MCF 10A (cell line): ENCODE measurements at regions not wholly inside any gene's neighbourhood (a gene's known extent, or its start where the extent isn't known, plus 50 kb on each side); places are given as distances from the start of the nearest gene placed in this dataset.

Source experiments
- BruUV-seq: library from RNA; stranded (reverse); fragments of 400-500 nt; replicated peaks from 2 replicates; lab custom pipeline; 2021; lab: Mats Ljungman, UMichigan
- CTCF ChIA-PET: fragments of 300-600 bp; sonication (Branson Sonifier 250); formaldehyde crosslinking; extraction: SDS; loops from one replicate; lab custom pipeline; 2021; ENCODE audit warnings: antibody characterized with exemption, inconsistent platforms; lab: Yijun Ruan, JAX
- POLR2A ChIA-PET: fragments of 300-600, 350-650 bp; sonication (Branson Sonifier 250); formaldehyde crosslinking; extraction: SDS; loops from one replicate; lab custom pipeline; 2020; ENCODE audit warnings: antibody characterized with exemption, inconsistent platforms; lab: Yijun Ruan, JAX
- DNase-seq: peaks from one replicate; pipeline ENCODE4 v3.0.0-alpha.2; 2018; ENCODE audit not compliant: unreplicated experiment
- H3K27ac Mint-ChIP-seq: one replicate; pipeline ENCODE4 v1.8.0; 2022; ENCODE audit warnings: mild to moderate bottlenecking, low read depth, mixed read lengths; ENCODE audit not compliant: unreplicated experiment
- H3K27me3 Mint-ChIP-seq: one replicate; pipeline ENCODE4 v1.8.0; 2022; ENCODE audit warnings: mixed read lengths; ENCODE audit not compliant: insufficient read depth, unreplicated experiment
- H3K36me3 Mint-ChIP-seq: one replicate; pipeline ENCODE4 v1.8.0; 2022; ENCODE audit warnings: mild to moderate bottlenecking, moderate library complexity, mixed read lengths; ENCODE audit not compliant: insufficient read depth, unreplicated experiment
- H3K4me1 Mint-ChIP-seq: one replicate; pipeline ENCODE4 v1.8.0; 2022; ENCODE audit warnings: mixed read lengths; ENCODE audit not compliant: insufficient read depth, unreplicated experiment
- H3K4me3 Mint-ChIP-seq: one replicate; pipeline ENCODE4 v1.8.0; 2022; ENCODE audit warnings: mild to moderate bottlenecking, moderate library complexity, mixed read lengths; ENCODE audit not compliant: unreplicated experiment
- H3K9me3 Mint-ChIP-seq: one replicate; pipeline ENCODE4 v1.8.0; 2022; ENCODE audit warnings: mixed read lengths; ENCODE audit not compliant: unreplicated experiment
- intact Hi-C: fragments of 100-400 bp; cut with micrococcal nuclease; formaldehyde crosslinking; loops from 2 replicates; pipeline ENCODE4 v1.14.1; 2022
- TF ChIP-seq, protein P1 (sequence below): fragments of 200-600 bp; IDR thresholded peaks from one replicate; pipeline ENCODE4 v1.8.0; 2022; ENCODE audit warnings: antibody characterized with exemption, mild to moderate bottlenecking; ENCODE audit not compliant: unreplicated experiment

DNA sequence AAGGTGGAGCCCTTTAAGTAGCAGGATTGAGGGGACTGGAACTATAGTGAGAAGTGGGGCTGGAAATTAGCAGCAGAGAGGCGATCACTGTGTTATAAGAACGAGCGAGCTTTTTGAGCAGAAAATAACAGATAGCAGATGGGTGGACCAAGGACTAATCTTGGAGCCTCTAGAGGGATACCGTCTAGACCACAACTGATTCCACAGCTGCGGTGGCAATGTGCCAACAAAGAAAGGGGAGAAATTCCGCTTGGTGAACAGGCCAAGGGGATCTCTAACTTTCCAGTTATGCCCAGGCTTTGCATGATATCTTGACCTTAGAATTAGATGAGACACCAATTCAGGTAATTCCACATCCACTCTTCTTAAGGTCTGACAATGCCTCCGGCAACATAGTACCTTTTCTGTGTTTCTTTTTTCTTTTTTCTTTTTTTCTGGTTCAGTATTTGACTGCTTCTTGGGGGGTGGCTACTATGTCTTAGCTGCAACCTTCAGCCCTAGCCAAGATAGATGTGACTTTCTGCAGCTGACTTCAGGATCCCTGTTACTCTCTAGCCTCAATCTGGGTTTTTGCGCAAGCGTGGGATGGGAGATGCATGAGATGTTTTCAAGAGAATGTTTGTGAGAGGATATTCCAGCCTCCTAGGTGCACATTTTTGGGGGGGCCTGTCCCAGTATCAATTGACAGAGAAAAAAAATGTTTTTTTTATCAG, 143.4 kb upstream of the CPSF6 start:
- intact Hi-C loops: no loop called here
- H3K4me1 Mint-ChIP-seq: no peaks in the 10 kb centered on the region
- TF ChIP-seq, protein P1, sequence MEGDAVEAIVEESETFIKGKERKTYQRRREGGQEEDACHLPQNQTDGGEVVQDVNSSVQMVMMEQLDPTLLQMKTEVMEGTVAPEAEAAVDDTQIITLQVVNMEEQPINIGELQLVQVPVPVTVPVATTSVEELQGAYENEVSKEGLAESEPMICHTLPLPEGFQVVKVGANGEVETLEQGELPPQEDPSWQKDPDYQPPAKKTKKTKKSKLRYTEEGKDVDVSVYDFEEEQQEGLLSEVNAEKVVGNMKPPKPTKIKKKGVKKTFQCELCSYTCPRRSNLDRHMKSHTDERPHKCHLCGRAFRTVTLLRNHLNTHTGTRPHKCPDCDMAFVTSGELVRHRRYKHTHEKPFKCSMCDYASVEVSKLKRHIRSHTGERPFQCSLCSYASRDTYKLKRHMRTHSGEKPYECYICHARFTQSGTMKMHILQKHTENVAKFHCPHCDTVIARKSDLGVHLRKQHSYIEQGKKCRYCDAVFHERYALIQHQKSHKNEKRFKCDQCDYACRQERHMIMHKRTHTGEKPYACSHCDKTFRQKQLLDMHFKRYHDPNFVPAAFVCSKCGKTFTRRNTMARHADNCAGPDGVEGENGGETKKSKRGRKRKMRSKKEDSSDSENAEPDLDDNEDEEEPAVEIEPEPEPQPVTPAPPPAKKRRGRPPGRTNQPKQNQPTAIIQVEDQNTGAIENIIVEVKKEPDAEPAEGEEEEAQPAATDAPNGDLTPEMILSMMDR: no peak
- H3K4me3 Mint-ChIP-seq: no peak overlapping the region
- ChIA-PET CTCF (interaction anchor here (0.7 kb wide), 1 partner anchor 217 kb away, joined by 3 read pairs; no protein-coding TSS in a partner anchor), POLR2A (interaction anchor here (1.6 kb wide), 1 partner anchor 11 kb away, joined by 6 read pairs; no protein-coding TSS in a partner anchor)
- no peaks in the 10 kb centered on the region for H3K9me3 Mint-ChIP-seq
- peaks cover 6% of the 10 kb centered on the region for H3K36me3 Mint-ChIP-seq
- no peak for DNase-seq
- H3K27ac Mint-ChIP-seq: no peak overlapping the region
- peaks cover 4% of the 10 kb centered on the region for H3K27me3 Mint-ChIP-seq
- no TSS peak for BruUV-seq

DNA sequence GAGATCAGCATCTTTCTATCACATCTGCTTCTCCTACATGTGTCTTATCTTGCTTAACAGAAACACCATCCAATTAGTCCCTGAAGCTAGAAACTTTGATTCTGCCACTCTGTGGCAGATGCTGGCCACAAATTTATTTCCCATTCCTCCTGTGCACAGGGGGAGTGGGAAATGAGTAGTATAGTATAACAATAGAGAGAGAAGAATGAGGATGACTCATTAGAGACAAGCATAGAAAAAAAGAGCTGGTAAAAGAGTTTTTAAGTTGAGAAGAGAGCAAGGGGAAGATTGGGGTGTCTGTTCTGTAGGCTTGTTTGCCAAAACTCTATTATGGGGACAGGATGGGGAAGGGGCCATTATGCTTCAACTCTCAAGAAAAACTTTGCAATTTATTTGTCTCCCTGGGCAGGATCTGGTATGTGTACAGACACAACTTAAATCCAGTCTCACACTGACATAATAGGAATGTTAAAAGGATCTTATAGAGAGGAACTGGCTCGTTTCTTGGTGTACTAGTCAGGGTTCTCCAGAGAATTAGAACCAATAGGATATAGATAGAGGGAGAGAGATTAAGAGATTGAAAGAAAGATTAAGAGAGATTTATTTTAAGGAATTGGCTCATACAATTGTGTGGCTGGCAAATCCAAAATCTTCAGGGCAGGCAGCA, 142.6 kb upstream of the CPSF6 start:
- Mint-ChIP-seq H3K4me3 (no peak overlapping the region), H3K36me3 (peaks cover 6% of the 10 kb centered on the region), H3K4me1 (peaks cover 7% of the 10 kb centered on the region), H3K27me3 (no peaks in the 10 kb centered on the region), H3K27ac (no peak overlapping the region), H3K9me3 (no peaks in the 10 kb centered on the region)
- ChIA-PET CTCF (interaction anchor here (0.7 kb wide), 1 partner anchor 216 kb away, joined by 3 read pairs; no protein-coding TSS in a partner anchor), POLR2A (interaction anchor here (0.5 to 1.6 kb wide), 2 partner anchors 10 to 213 kb away, joined by 3 to 6 read pairs; no protein-coding TSS in a partner anchor)
- BruUV-seq: no TSS peak
- intact Hi-C loops: no loop called here
- TF ChIP-seq, protein P1: no peak
- DNase-seq: peak; percentile 42

DNA sequence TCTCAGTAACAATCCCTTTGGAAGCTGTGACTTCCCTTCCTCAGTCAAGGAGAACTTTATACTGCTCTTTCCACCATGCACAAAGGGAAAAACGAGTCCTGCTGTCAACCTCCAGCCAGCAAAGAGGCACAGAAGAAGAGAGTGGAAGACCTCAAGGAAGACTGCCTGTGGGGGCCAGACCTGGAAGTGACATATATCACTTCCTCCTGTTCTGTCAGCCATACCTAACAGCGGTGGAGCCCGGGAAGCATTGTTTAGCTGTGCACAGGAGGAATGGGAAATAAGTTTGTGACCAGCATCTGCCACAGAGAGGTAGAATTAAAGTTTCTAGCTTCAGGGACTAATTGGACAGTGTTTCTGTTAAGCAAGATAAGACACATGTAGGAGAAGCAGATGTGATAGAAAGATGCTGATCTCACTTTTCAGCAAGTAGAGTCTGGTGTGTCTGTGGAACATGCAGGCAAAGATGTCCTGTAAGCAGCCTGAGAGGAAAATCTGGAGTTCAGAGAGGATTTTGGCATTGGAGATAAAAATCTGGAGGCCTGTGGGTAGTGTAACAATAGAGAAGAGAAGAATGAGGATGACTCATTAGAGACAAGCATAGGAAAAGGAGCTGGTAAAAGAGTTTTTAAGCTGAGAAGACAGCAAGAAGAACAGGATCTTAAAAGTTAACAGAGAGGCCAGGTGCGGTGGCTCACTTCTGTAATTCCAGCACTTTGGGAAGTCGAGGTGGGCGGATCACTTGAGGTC, 141.6 kb upstream of the CPSF6 start:
- H3K4me1 Mint-ChIP-seq: peaks cover 7% of the 10 kb centered on the region
- POLR2A ChIA-PET: interaction anchor here (1.3 to 1.6 kb wide), 2 partner anchors 9 to 89 kb away, joined by 4 to 6 read pairs; no protein-coding TSS in a partner anchor
- no peaks in the 10 kb centered on the region for H3K9me3 Mint-ChIP-seq
- BruUV-seq: no TSS peak
- no peaks in the 10 kb centered on the region for H3K27me3 Mint-ChIP-seq
- intact Hi-C loops: no loop called here
- H3K4me3 Mint-ChIP-seq: no peak overlapping the region
- CTCF ChIA-PET: interaction anchor here (0.7 kb wide), 1 partner anchor 10 kb away, joined by 3 read pairs; no protein-coding TSS in a partner anchor
- TF ChIP-seq, protein P1: no peak
- H3K27ac Mint-ChIP-seq: no peak overlapping the region
- H3K36me3 Mint-ChIP-seq: peaks cover 6% of the 10 kb centered on the region
- DNase-seq: peak; percentile 48
